ENCODE measurements at regions not wholly inside any gene's neighbourhood (a gene's known extent, or its start where the extent isn't known, plus 50 kb on each side); places are given as distances from the start of the nearest gene placed in this dataset.
"Not testable (repeated sequence)": the region's sequence is repeated elsewhere in the genome, so short reads cannot be mapped to it uniquely, and the experiment has no call there.

GRCh38 chr17:34067011-34067410 is 188.1 kb upstream of the CCL2 start:
- intact Hi-C loops (cut with micrococcal nuclease): no loop called here

- intact Hi-C loops (cut with micrococcal nuclease): no loop called here
These were observed 186.5 kb upstream of the CCL2 start for GRCh38 chr17:34068571-34068970.

GRCh38 chr17:34070712-34071111 is 184.4 kb upstream of the CCL2 start:
- intact Hi-C loops (cut with micrococcal nuclease): no loop called here

- intact Hi-C loops (cut with micrococcal nuclease): no loop called here
These were observed 183.1 kb upstream of the CCL2 start for GRCh38 chr17:34071886-34072420.

- intact Hi-C loops (cut with micrococcal nuclease): no loop called here
These were observed 180.0 kb upstream of the CCL2 start for GRCh38 chr17:34075076-34075475.

GRCh38 chr17:34076743-34077631 is 178.1 kb upstream of the CCL2 start:
- intact Hi-C loops (cut with micrococcal nuclease): no loop called here

- intact Hi-C loops (cut with micrococcal nuclease): no loop called here
These were observed 173.8 kb upstream of the CCL2 start for GRCh38 chr17:34081269-34081668.

- intact Hi-C loops (cut with micrococcal nuclease): no loop called here
These were observed 172.7 kb upstream of the CCL2 start for GRCh38 chr17:34082404-34082803.

- intact Hi-C loops (cut with micrococcal nuclease): not testable (repeated sequence)
These were observed 166.0 kb upstream of the CCL2 start for GRCh38 chr17:34089042-34089441.

GRCh38 chr17:34090593-34090992 is 164.5 kb upstream of the CCL2 start:
- intact Hi-C loops (cut with micrococcal nuclease): no loop called here

GRCh38 chr17:34091975-34092374 is 163.1 kb upstream of the CCL2 start:
- intact Hi-C loops (cut with micrococcal nuclease): no loop called here

GRCh38 chr17:34095106-34095505 is 160.0 kb upstream of the CCL2 start:
- intact Hi-C loops (cut with micrococcal nuclease): no loop called here

- intact Hi-C loops (cut with micrococcal nuclease): no loop called here
These were observed 156.4 kb upstream of the CCL2 start for GRCh38 chr17:34098699-34099098.

- intact Hi-C loops (cut with micrococcal nuclease): no loop called here
These were observed 155.1 kb upstream of the CCL2 start for GRCh38 chr17:34099859-34100515.

GRCh38 chr17:34107019-34107418 is 148.1 kb upstream of the CCL2 start:
- intact Hi-C loops (cut with micrococcal nuclease): no loop called here

GRCh38 chr17:34110315-34110714 is 144.8 kb upstream of the CCL2 start:
- intact Hi-C loops (cut with micrococcal nuclease): no loop called here

- intact Hi-C loops (cut with micrococcal nuclease): no loop called here
These were observed 142.0 kb upstream of the CCL2 start for GRCh38 chr17:34113089-34113488.

GRCh38 chr17:34114174-34114573 is 140.9 kb upstream of the CCL2 start:
- intact Hi-C loops (cut with micrococcal nuclease): no loop called here

- intact Hi-C loops (cut with micrococcal nuclease): no loop called here
These were observed 138.8 kb upstream of the CCL2 start for GRCh38 chr17:34116306-34116705.

- intact Hi-C loops (cut with micrococcal nuclease): no loop called here
These were observed 137.8 kb upstream of the CCL2 start for GRCh38 chr17:34117332-34117731.

- intact Hi-C loops (cut with micrococcal nuclease): no loop called here
These were observed 137.3 kb upstream of the CCL2 start for GRCh38 chr17:34117811-34118210.

GRCh38 chr17:34118564-34118963 is 136.5 kb upstream of the CCL2 start:
- intact Hi-C loops (cut with micrococcal nuclease): no loop called here

GRCh38 chr17:34121311-34121710 is 133.8 kb upstream of the CCL2 start:
- intact Hi-C loops (cut with micrococcal nuclease): no loop called here

Measured in T-helper 1 cell treated with Interleukin-12 subunit alpha and Interleukin-12 subunit beta and Interleukin-4 antibody, amounts not matched to agents 30 ng/mL and 1 ng/mL, for 36 hours (primary cell).